C4-2B (cell line): ENCODE measurements at regions not wholly inside any gene's neighbourhood (a gene's known extent, or its start where the extent isn't known, plus 50 kb on each side); places are given as distances from the start of the nearest gene placed in this dataset.

Experiments used
- H3K27ac ChIP-seq: fragments of 450-650 bp; 2 replicates; pipeline ENCODE4 v1.5.1; 2017
- CTCF ChIP-seq: fragments of 450-650 bp; conservative IDR thresholded peaks from 2 replicates; pipeline ENCODE4 v1.5.1; 2017; ENCODE audit warnings: mild to moderate bottlenecking
- ZFX ChIP-seq: fragments of 450-650 bp; IDR thresholded peaks from 2 replicates; pipeline ENCODE4 v1.6.1; 2017

DNA sequence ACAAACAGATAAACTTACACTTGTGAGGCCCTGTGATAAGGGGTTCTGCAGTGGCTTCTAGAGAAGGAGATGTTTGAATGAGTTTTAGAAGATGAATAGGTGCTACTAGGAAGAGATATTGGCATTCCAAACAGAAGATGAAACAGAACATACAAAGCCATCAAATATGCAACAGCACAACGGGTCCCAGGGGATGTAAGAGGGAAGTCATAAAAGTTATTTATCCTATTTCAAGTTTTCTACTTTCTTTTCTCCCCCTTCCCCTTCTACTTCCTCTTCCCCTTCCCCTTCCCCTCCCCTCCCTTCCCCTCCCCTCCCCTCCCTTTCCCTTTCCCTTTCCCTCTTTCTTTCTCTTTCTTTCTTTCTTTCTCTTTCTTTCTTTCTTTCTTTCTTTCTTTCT, 94.9 kb upstream of the CADM1 start:
- TF ChIP-seq CTCF, result no peak
- TF ChIP-seq ZFX, result no peak

DNA sequence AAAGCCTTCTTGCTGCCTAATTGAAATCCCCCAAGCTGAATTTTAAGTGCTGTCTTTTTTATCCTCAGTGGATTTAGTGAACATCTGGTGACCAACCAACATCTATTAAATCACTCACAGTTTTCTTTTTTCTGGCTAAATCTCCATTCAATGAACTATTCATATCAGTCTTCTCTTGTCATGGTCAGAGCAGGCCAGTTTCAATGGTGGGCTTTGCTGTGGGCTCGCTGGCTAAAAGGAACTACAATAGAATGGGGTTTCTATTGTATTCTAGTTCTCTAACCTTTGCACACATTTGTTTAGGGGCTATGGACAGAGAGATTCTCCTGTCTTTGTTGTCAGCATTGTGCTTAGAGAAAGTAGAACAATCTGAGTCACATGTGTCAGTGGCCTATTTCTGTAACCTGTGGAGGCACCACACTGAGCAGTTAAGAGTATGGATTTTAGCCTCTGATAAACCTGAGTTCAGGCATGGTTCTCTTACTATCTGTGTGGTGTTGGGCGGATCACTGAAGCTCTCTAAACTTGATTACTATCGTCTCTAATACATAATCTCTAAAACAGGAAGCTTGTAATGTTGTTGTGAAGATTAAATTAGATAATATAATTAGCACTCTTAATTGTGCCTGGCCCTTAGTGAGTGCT, 94.2 kb upstream of the CADM1 start:
- no peak overlapping the region for H3K27ac ChIP-seq
- no peak for TF ChIP-seq ZFX
- no peak for TF ChIP-seq CTCF

More for the DNA sequence above, 94.9 kb upstream of the CADM1 start:
- H3K27ac ChIP-seq, result no peak overlapping the region

DNA sequence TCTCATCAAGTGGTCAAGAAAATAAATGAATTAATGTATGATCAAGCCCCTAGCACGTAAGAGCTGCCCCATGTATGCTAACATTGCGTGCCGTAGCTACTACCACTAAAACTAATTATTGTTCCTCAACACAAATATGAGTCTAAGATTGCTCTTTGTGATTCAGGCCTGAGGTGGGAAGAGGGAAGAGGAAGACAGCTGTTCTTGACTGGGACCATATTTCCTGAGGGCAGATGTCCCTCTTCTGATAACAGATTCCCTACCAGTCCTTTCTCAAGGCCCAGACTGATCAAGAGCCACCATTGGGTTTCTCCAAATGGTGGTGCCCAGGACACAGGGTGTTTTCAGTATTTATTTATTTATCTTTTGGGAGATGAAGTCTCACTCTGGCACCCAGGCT, 87.2 kb upstream of the CADM1 start:
- H3K27ac ChIP-seq, result no peak overlapping the region
- TF ChIP-seq CTCF (no peak), ZFX (no peak)

GRCh38 chr11:115590254-115590653, 86.0 kb upstream of the CADM1 start:
- H3K27ac ChIP-seq, result no peak overlapping the region
- TF ChIP-seq CTCF (no peak), ZFX (no peak)

GRCh38 chr11:115587718-115588342, 83.6 kb upstream of the CADM1 start:
- no peak overlapping the region for H3K27ac ChIP-seq
- no peak for TF ChIP-seq CTCF
- no peak for TF ChIP-seq ZFX

GRCh38 chr11:115585361-115586024, 81.3 kb upstream of the CADM1 start:
- H3K27ac ChIP-seq, result no peak overlapping the region
- TF ChIP-seq ZFX (no peak), CTCF (no peak)

GRCh38 chr11:115581871-115582639, 77.8 kb upstream of the CADM1 start:
- no peak; the same call in 1 of the 2 replicates for TF ChIP-seq CTCF
- no peak overlapping the region for H3K27ac ChIP-seq
